GM10266 (cell line): ENCODE measurements at regions not wholly inside any gene's neighbourhood (a gene's known extent, or its start where the extent isn't known, plus 50 kb on each side); places are given as distances from the start of the nearest gene placed in this dataset.

Source experiments
- DNase-seq: peaks from one replicate; pipeline ENCODE4 v3.0.0; 2012; ENCODE audit errors: extremely low spot score
- TF ChIP-seq, protein P1 (sequence below): IDR thresholded peaks from 2 replicates; pipeline ENCODE4 v1.5.1; 2012; ENCODE audit warnings: mild to moderate bottlenecking, low read depth; ENCODE audit not compliant: control insufficient read depth, insufficient read depth; ENCODE audit errors: missing control alignments

DNA sequence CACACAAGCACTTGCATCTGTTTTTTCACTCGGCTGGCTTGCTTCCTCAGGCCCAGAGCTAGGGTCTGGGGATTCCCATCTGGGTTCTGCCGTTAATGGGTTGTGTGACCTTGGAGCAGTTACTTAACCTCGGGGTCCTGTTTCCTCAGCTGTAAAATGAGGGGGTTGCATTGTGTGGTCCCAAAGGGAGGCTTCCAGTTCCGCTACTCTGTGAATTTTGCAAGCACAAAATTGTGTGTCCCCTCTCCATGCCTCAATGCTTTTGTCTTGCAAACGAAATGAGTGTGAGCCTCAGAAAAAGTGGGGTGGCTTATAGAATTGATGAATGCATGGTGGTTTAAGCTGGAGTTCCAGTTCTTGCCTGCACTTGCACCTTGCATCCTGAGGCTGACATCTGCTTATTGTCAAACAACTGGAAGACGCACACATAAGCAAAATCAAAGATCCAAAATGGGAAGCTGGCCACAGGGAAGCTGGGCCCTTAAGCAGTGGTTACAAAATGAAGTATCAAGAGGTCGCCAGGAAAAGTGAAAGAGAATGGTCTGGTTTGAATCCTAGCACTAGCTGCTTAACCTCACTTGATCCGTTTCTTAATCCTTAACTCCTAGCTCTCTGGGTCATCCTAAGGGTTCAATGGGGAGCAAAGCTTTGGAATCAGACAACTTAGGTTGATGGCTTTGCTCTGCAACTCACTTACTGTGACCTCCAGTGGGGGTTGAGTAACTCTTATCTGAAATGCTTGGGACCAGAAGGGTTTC, 490.6 kb downstream of the DHX35 start:
- TF ChIP-seq, protein P1, sequence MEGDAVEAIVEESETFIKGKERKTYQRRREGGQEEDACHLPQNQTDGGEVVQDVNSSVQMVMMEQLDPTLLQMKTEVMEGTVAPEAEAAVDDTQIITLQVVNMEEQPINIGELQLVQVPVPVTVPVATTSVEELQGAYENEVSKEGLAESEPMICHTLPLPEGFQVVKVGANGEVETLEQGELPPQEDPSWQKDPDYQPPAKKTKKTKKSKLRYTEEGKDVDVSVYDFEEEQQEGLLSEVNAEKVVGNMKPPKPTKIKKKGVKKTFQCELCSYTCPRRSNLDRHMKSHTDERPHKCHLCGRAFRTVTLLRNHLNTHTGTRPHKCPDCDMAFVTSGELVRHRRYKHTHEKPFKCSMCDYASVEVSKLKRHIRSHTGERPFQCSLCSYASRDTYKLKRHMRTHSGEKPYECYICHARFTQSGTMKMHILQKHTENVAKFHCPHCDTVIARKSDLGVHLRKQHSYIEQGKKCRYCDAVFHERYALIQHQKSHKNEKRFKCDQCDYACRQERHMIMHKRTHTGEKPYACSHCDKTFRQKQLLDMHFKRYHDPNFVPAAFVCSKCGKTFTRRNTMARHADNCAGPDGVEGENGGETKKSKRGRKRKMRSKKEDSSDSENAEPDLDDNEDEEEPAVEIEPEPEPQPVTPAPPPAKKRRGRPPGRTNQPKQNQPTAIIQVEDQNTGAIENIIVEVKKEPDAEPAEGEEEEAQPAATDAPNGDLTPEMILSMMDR, result no peak
- DNase-seq, result no peak

DNA sequence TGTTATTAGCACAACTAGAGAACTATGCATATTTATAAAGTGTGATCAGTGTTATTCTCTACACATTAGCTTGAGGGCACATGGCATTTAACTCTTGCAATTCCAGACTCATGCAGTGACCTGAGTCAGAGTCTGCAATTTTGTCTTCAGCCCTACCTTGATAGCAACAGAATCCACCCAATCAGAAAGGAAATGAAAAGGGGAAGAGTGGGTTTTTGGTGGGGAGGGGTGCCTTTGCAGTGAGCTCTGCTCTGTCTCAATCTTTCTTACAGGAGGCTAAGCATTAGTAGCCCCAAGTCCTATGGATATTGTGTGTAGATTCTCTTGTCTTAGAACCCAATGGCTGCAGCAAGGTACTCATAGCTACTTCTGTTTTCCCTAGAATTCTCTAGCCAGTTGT, 489.2 kb downstream of the DHX35 start:
- no peak for DNase-seq
- TF ChIP-seq, protein P1, result no peak

DNA sequence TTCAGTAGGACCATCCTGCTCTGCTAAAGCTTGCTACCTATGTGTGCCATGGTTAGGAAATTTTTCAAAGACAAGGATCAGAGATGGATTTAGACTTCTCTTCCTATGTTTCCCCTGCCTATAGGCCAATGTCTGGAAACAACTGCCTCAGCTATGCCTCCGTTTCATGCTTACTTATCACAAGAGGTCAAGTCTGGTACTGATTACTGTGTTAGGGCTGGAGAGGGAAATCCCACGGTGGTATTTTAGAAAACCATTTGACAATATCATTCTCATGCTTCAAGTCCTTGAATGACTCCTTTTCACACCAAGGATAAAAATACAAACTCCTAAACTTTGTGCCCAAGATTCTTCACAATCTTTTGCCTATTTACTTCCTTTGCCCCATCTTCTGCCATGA, 484.3 kb downstream of the DHX35 start:
- DNase-seq, result no peak
- TF ChIP-seq, protein P1, result no peak

DNA sequence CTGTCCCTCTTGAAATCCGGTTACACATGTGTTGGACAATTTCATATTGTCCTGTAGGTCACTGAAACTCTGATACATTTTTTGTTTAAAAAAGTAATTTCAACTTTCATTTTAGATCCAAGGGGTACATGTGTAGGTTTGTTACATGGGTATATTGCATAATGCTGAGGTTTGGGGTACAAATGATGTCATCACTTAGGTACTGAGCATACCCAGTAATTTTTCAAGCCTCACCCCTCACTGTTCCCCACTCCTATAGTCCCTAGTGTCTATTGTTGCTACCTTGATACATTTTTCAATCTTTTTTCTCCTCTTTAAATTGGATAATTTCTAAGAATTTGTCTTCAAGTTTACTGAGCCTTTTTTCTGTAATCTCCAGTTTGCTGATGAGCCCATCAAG, 483.0 kb downstream of the DHX35 start:
- TF ChIP-seq, protein P1, result no peak
- DNase-seq, result no peak

DNA sequence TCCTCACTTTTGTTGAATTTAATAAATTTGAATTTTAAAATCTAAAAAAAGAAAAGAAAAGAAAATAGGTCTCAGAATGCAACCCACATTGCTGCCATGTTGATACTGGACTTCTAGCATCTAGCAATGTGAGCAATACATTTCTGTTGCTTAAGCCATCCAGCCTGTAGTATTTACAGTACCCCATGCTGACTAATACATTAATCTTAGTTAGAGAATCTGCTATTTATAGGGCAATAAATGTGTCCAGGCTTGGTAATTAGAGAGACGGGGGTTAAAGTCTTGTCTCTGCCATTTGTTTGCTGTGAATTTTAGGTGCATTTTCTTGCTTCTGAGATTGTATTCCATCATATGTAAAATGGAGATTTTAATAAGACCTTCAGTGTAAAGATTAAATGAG, 471.3 kb downstream of the DHX35 start:
- TF ChIP-seq, protein P1, result no peak
- no peak for DNase-seq

DNA sequence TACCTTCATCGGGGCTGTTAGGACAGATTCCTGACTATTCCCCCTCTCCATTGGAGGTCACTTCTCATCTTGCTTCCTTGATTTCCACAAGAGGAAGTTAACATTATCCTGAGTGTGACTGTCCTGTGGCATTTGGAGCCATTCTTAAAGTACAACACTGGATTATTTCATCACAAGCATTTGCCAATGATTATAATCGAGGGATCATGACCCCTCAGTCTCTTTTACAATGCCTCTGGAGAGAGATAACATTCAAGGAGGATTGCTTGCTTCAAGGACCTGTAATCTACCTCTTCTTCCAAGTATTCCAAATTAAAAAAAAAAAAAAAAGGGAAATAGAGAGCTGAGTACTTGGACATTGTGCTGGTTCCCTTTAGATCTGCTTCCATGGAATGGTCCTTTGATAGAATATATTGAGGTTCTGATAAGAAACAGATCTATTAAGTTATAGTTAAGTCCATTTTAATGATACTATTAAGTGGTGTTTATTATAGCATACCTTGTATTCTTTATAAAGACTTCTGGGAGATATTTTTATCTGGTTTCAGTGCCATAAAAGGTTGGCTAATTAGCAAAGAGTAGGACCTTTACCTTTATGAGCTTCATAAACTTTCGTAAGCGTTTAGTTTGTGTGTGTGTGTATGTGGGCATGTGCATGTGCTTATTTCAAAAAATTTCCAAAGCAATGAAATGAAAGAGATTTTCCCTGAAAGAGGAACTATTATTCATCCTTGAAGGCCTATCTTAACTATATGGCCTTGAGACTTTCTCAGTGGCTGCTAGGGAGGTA, 469.1 kb downstream of the DHX35 start:
- TF ChIP-seq, protein P1, result no peak
- DNase-seq, result no peak

DNA sequence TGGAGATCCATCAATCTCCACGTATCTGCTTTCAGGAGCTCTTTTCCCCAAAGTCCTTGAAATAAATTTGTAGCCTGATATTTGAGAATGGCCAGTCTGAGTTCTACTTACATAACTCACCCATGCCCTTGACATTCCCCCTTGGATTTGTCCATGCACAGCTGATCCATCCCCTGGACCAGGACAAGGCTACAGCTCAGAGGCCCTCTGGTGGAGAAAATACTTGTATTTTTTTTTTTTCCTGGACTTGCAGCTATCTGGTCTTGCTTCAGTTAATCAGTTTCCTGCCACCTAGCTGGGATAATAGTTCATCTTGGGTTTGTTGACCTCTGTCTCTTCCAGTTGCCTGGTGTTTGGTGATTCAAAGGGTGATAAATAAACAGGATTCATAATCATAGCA, 467.6 kb downstream of the DHX35 start:
- DNase-seq, result no peak
- TF ChIP-seq, protein P1, result no peak
